GM21529 (cell line): ENCODE measurements at regions not wholly inside any gene's neighbourhood (a gene's known extent, or its start where the extent isn't known, plus 50 kb on each side); places are given as distances from the start of the nearest gene placed in this dataset.
"Not testable (repeated sequence)": the region's sequence is repeated elsewhere in the genome, so short reads cannot be mapped to it uniquely, and the experiment has no call there.

Experiments used
- ATAC-seq: cut with Tn5 transposase; IDR thresholded peaks from one replicate; pipeline ENCODE4 v1.9.1; 2021; ENCODE audit not compliant: unreplicated experiment

DNA sequence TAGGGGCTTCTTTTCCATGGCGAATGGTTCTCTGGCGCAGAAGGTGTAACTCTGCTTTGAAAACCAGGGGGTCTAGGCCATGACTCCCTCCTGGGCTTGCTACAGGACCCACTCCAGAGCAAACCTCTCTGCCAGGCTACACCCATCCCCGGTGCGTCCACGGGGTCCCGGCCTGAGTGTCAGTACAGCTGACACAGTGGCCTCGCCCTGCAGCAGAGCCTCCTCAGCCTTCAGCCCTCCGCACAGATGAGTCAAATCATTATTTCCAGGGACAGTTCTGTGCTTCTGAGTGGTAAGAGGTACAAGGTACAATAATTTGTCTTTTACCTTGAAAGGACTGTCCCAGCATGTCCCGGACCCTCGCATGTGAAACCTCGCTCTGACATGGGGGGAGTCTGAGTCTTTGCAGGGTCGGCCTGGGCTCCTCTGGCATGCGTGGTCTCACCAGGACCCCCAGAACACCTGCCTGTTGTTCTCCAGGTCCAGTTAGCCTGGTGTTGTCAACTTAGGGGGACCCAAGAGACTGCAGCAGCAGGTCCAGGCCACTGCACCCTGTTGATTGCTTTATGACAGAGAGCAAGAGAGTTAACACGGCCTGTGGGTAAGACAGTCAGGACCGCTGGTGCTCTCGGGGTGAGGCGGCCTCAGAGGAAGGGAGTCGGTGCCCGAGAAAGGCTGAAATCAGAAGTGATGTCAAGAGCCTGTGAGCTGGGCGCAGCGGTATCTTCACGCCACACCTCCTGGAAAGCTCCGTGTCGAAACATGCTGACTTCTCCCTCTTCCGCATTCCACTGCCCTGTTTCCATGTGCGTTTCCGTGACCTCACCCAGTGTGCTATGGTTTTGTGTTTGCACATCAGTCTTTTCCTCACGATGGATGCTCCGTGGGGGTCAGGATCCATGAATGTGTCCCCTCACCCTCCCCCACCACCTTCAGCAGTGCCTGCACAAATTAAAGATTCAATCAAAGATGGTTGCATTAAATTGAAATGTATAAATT, 340.1 kb downstream of the EIPR1 start:
- ATAC-seq, result no peak

- no peak for ATAC-seq
Observed at GRCh38 chr2:3036432-3037125, 341.0 kb downstream of the EIPR1 start.

GRCh38 chr2:3035385-3036050, 342.1 kb downstream of the EIPR1 start:
- ATAC-seq, result no peak

- ATAC-seq, result no peak
Observed at GRCh38 chr2:3034856-3035255, 342.8 kb downstream of the EIPR1 start.

DNA sequence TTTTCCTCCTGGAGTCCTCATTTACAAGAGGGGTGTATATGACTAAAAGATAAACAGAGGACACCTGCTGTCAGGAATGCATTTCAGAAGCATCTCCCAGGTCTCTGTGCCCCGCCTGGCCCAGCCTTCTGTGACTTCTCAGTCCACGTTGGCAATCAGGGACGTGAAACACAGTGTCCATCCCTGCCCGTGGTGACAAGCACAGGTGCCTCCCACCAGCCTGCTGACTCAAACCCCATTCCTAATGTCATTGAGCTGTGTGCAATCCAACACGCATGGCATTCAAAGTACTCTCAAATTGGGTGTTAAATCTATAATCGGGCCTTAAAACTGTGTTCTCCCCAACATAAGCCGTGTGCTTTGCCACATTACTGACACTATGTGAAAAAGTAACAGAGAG, 343.2 kb downstream of the EIPR1 start:
- no peak for ATAC-seq

- no peak for ATAC-seq
Observed at GRCh38 chr2:3033315-3033714, 344.3 kb downstream of the EIPR1 start.

GRCh38 chr2:3030791-3031190, 346.8 kb downstream of the EIPR1 start:
- ATAC-seq, result not testable (repeated sequence)

GRCh38 chr2:3025984-3026383, 351.6 kb downstream of the EIPR1 start:
- ATAC-seq, result no peak

GRCh38 chr2:3025261-3025660, 352.4 kb downstream of the EIPR1 start:
- no peak for ATAC-seq

DNA sequence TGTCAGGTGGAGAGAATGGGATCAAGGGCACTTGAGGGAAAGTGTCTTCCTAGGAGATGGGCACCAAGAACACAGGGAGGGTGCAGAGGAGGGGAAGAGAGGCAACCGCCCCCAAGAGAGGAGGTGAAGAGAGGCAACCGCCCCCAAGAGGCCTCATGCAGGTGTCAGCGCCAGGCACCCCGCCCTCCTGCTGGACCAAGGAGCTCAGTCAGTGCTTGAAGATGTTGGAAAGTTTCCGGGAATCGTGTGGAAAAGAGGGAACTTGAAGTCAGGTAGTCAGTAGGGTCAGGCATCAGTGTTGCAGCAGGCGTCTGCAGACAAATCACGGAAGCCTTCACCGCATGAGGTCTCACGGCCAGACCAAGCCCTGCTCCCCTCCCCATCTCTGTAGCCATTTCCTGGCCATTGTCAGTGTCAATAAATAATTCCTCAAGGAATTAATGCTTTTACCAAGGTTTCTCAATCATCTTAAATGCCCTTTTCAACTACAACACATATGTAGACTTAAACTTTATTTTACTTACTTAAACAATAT, 353.1 kb downstream of the EIPR1 start:
- ATAC-seq, result no peak

DNA sequence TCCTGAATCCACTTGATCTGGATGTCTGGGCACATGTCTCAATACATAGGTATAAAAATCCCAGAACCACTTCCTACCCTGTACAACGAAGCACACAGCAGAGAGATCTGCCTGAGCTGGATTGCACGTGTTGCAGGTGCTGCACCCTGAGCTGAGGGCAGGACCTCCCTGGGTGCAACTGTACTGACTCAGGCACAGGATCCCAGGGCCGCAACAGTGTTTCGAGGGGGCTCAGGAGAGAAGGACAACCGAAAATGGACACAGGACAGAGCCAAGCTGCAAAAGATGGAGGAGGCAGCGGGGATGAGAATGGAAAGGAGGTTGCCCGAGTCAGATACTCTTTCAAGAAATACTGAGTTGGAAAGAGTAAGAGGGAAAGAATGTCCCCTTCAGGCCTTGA, 354.1 kb downstream of the EIPR1 start:
- ATAC-seq, result no peak

DNA sequence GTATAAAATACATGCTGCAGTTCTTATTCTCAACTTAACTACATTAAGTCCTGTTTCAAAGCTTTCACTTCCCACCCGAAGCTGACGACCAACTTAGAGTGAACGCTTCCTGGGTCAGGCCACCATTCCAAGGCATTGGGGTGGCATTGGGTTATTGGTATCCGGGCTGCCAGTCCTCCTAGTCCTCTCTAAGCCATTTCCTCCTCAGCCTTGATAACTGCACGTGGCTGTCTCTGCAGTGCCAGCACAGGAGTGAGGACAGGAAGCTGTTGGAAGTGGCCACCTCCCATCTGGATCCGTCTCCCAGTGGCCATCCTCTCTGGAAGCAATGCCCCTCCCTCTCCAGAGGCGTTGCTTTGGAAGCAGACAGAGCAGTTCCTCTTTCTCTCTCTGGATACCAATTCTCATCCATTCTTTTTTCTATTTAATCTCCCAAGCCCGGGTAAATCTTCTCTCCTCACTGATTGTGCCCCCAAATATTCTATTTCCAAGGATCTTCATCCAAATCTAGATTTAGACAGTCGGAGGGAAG, 354.7 kb downstream of the EIPR1 start:
- ATAC-seq, result no peak

- no peak for ATAC-seq
Observed at GRCh38 chr2:3021720-3022119, 355.9 kb downstream of the EIPR1 start.

DNA sequence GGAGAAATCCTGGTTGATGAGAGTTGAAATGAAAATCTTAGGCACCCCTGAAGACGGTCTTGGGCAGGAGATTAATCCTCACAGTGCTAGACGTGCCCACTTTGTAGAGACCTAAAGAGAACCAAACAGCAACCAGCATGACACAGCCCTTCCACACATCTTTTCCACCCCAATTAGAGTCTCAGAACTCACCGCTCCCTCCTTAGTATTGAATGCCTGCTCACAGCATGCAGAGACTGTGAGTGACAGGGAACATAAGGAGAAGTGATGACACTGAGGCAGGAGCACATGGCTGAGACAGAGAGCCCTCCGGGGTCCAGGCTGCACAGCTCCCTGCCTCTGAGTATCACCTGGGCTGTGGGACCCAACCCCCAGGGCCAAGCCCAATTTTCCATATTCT, 367.6 kb downstream of the EIPR1 start:
- no peak for ATAC-seq

DNA sequence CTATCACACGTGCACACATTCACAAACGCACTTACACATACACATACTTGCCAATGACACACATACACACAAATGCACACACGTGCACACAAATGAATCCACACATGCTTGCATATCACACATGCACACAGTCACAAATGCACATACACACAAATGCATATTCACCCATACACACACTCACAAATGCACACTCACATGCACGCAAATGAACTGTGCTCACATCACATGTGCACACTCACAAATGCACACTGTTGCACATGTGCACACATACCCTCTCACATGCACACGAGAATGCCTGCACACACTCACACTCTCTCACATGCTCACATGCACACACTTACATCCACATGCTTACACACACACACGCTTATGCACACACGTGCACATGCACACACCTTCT, 368.1 kb downstream of the EIPR1 start:
- ATAC-seq, result no peak

DNA sequence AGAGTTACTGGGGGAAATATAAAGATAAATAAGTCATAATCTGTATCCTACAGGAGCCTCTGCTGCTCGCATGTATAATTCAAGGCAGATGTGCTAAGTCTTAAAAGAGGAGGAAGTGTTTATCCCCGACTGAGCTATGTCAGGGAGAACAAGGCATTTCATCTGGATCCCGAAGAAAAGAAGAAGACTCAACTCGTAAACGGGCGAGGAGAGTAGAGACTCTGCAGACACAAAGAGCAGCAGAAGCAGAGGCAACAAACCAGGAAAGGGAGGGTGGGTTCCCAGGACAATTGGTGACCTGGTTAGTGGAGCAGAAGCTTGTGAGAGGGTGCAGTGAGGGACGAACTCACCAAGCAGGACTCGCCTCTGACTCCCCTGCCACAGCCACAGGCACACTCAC, 368.6 kb downstream of the EIPR1 start:
- no peak for ATAC-seq

DNA sequence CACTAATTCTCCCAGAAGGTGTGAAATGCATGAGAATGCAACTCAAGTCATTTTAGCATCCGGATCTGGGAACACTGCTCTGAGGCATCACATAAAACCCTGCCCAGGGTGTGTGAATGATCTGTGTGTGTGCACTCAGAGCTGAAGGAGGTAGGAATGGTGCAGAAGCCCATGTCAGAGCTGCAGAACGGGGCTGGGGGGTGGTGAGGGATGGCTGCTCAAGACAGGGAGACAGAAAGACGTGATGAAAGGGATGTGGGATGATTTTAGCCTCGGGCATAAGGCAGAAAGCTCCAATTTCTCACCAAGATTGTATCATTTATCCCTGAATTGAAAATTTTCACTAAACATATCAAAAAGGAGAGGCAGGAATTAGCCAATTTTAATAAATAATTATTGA, 369.1 kb downstream of the EIPR1 start:
- no peak for ATAC-seq

- no peak for ATAC-seq
Observed at GRCh38 chr2:3007135-3007534, 370.5 kb downstream of the EIPR1 start.

DNA sequence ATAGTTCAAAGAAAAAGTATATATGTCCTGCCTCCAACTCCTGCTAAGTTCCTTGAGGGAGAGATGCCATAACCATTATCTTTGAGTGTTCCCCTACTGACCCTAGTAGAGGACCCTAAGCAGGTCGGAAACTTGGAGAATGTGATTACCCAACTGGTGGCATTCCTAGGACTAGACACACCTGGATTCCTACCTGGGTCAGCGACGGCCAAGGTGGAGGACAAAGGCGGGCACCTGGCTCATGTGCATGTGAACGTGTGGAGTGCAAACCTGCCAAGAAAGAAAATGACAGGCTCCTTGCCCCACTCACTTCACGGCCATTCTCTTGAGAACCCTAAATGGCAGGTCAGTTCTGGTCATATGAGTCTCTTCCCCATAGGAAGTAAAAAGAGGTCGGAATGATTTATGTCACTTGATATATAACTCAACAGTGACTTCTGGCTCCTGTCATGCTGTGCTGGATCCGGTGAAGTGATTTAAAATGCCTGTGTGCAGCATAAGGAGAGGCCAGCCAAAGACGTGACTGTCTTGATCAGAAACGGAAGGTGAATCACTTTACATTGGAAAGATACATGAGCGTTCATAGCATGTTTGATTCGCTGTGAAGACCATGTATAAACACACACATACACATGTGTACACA, 371.6 kb downstream of the EIPR1 start:
- no peak for ATAC-seq
